HepG2 (cell line): ENCODE measurements at regions not wholly inside any gene's neighbourhood (a gene's known extent, or its start where the extent isn't known, plus 50 kb on each side); places are given as distances from the start of the nearest gene placed in this dataset.

Experiments
- MBD4 ChIP-seq: IDR thresholded peaks from 2 replicates; pipeline ENCODE4 v1.6.1; 2012; ENCODE audit warnings: low read length, inconsistent platforms, borderline replicate concordance
- ONECUT2 ChIP-seq: sonication (generic); formaldehyde crosslinking; IDR thresholded peaks from 2 replicates; pipeline ENCODE4 v1.4.0; 2020; ENCODE audit warnings: missing genetic modification reagents
- ZFP36L1 ChIP-seq: sonication (generic); formaldehyde crosslinking; IDR thresholded peaks from 2 replicates; pipeline ENCODE4 v1.8.0; 2022; ENCODE audit warnings: mild to moderate bottlenecking, missing genetic modification reagents, moderate library complexity
- ZNF12 ChIP-seq: sonication (generic); formaldehyde crosslinking; IDR thresholded peaks from 2 replicates; pipeline ENCODE4 v1.5.0; 2020; ENCODE audit warnings: missing genetic modification reagents
- ZNF543 ChIP-seq: sonication (generic); formaldehyde crosslinking; IDR thresholded peaks from 2 replicates; pipeline ENCODE4 v1.4.0; 2020; ENCODE audit warnings: mild to moderate bottlenecking, missing genetic modification reagents
- TF ChIP-seq, protein P1 (sequence below): sonication (generic); formaldehyde crosslinking; IDR thresholded peaks from 2 replicates; pipeline ENCODE4 v1.4.0; 2020; ENCODE audit warnings: mild to moderate bottlenecking, missing genetic modification reagents
- TF ChIP-seq, protein P2 (sequence below): sonication (generic); formaldehyde crosslinking; IDR thresholded peaks from 2 replicates; pipeline ENCODE4 v1.8.0; 2022; ENCODE audit warnings: mild to moderate bottlenecking, missing genetic modification reagents
- TF ChIP-seq, protein P3 (sequence below): sonication (generic); formaldehyde crosslinking; IDR thresholded peaks from 2 replicates; pipeline ENCODE4 v1.8.0; 2022; ENCODE audit warnings: missing genetic modification reagents, mild to moderate bottlenecking, moderate library complexity, borderline replicate concordance
- TF ChIP-seq, protein P4 (sequence below): IDR thresholded peaks from 2 replicates; pipeline ENCODE4 v1.6.1; 2016; ENCODE audit warnings: low read depth, missing genetic modification reagents, missing compliant biosample characterization
- TF ChIP-seq, protein P5 (sequence below): IDR thresholded peaks from 2 replicates; pipeline ENCODE4 v1.6.1; 2016
- TF ChIP-seq, protein P6 (sequence below), 2 experiments: sonication (generic) in 1 of 2; formaldehyde crosslinking in 1 of 2; IDR thresholded peaks; 2 replicates each; pipeline versions ENCODE4 v1.4.0 to v1.6.1; 2016 to 2020; ENCODE audit warnings: borderline replicate concordance in 1 of 2, low read depth in 1 of 2, mild to moderate bottlenecking in 1 of 2, missing genetic modification reagents in 1 of 2
- TF ChIP-seq, protein P7 (sequence below): IDR thresholded peaks from 2 replicates; pipeline ENCODE4 v1.6.1; 2016; ENCODE audit warnings: low read depth, control low read depth

DNA sequence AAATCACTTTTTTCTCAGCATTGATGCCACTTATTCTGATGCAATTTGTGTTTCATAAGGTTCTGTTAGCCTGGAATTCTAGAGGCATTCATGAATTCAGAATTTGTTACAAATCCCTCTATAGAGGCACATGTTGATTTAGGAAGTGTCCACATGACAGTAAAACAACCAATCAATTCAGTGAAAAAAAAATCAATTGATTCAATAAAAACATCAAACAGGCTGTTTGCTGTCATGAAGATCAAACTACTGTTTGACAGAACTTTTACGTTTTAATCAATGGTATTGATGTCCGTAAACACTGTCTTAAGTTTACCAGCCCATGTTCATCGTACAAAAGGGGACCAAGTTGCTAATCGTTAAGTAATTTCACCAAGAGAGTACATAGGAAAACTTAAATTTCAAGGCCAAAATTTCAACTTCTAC lies 261.5 kb downstream of the FIGN start (continued):
- no peak for TF ChIP-seq ZNF12 (CRISPR knock-in tag)
- TF ChIP-seq, protein P1, sequence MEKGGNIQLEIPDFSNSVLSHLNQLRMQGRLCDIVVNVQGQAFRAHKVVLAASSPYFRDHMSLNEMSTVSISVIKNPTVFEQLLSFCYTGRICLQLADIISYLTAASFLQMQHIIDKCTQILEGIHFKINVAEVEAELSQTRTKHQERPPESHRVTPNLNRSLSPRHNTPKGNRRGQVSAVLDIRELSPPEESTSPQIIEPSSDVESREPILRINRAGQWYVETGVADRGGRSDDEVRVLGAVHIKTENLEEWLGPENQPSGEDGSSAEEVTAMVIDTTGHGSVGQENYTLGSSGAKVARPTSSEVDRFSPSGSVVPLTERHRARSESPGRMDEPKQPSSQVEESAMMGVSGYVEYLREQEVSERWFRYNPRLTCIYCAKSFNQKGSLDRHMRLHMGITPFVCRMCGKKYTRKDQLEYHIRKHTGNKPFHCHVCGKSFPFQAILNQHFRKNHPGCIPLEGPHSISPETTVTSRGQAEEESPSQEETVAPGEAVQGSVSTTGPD (CRISPR knock-in tag) = no peak
- no peak for TF ChIP-seq ZNF543 (CRISPR knock-in tag)
- TF ChIP-seq, protein P2, sequence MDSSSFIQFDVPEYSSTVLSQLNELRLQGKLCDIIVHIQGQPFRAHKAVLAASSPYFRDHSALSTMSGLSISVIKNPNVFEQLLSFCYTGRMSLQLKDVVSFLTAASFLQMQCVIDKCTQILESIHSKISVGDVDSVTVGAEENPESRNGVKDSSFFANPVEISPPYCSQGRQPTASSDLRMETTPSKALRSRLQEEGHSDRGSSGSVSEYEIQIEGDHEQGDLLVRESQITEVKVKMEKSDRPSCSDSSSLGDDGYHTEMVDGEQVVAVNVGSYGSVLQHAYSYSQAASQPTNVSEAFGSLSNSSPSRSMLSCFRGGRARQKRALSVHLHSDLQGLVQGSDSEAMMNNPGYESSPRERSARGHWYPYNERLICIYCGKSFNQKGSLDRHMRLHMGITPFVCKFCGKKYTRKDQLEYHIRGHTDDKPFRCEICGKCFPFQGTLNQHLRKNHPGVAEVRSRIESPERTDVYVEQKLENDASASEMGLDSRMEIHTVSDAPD = no peak
- TF ChIP-seq, protein P3, sequence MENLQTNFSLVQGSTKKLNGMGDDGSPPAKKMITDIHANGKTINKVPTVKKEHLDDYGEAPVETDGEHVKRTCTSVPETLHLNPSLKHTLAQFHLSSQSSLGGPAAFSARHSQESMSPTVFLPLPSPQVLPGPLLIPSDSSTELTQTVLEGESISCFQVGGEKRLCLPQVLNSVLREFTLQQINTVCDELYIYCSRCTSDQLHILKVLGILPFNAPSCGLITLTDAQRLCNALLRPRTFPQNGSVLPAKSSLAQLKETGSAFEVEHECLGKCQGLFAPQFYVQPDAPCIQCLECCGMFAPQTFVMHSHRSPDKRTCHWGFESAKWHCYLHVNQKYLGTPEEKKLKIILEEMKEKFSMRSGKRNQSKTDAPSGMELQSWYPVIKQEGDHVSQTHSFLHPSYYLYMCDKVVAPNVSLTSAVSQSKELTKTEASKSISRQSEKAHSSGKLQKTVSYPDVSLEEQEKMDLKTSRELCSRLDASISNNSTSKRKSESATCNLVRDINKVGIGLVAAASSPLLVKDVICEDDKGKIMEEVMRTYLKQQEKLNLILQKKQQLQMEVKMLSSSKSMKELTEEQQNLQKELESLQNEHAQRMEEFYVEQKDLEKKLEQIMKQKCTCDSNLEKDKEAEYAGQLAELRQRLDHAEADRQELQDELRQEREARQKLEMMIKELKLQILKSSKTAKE (CRISPR knock-in tag) = no peak
- TF ChIP-seq, protein P4, sequence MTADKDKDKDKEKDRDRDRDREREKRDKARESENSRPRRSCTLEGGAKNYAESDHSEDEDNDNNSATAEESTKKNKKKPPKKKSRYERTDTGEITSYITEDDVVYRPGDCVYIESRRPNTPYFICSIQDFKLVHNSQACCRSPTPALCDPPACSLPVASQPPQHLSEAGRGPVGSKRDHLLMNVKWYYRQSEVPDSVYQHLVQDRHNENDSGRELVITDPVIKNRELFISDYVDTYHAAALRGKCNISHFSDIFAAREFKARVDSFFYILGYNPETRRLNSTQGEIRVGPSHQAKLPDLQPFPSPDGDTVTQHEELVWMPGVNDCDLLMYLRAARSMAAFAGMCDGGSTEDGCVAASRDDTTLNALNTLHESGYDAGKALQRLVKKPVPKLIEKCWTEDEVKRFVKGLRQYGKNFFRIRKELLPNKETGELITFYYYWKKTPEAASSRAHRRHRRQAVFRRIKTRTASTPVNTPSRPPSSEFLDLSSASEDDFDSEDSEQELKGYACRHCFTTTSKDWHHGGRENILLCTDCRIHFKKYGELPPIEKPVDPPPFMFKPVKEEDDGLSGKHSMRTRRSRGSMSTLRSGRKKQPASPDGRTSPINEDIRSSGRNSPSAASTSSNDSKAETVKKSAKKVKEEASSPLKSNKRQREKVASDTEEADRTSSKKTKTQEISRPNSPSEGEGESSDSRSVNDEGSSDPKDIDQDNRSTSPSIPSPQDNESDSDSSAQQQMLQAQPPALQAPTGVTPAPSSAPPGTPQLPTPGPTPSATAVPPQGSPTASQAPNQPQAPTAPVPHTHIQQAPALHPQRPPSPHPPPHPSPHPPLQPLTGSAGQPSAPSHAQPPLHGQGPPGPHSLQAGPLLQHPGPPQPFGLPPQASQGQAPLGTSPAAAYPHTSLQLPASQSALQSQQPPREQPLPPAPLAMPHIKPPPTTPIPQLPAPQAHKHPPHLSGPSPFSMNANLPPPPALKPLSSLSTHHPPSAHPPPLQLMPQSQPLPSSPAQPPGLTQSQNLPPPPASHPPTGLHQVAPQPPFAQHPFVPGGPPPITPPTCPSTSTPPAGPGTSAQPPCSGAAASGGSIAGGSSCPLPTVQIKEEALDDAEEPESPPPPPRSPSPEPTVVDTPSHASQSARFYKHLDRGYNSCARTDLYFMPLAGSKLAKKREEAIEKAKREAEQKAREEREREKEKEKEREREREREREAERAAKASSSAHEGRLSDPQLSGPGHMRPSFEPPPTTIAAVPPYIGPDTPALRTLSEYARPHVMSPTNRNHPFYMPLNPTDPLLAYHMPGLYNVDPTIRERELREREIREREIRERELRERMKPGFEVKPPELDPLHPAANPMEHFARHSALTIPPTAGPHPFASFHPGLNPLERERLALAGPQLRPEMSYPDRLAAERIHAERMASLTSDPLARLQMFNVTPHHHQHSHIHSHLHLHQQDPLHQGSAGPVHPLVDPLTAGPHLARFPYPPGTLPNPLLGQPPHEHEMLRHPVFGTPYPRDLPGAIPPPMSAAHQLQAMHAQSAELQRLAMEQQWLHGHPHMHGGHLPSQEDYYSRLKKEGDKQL (CRISPR knock-in tag) = peak; percentile 97
- TF ChIP-seq, protein P5, sequence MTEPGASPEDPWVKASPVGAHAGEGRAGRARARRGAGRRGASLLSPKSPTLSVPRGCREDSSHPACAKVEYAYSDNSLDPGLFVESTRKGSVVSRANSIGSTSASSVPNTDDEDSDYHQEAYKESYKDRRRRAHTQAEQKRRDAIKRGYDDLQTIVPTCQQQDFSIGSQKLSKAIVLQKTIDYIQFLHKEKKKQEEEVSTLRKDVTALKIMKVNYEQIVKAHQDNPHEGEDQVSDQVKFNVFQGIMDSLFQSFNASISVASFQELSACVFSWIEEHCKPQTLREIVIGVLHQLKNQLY (CRISPR knock-in tag) = peak; percentile 82
- TF ChIP-seq ZFP36L1 (CRISPR knock-in tag) = no peak
- TF ChIP-seq, protein P6, sequence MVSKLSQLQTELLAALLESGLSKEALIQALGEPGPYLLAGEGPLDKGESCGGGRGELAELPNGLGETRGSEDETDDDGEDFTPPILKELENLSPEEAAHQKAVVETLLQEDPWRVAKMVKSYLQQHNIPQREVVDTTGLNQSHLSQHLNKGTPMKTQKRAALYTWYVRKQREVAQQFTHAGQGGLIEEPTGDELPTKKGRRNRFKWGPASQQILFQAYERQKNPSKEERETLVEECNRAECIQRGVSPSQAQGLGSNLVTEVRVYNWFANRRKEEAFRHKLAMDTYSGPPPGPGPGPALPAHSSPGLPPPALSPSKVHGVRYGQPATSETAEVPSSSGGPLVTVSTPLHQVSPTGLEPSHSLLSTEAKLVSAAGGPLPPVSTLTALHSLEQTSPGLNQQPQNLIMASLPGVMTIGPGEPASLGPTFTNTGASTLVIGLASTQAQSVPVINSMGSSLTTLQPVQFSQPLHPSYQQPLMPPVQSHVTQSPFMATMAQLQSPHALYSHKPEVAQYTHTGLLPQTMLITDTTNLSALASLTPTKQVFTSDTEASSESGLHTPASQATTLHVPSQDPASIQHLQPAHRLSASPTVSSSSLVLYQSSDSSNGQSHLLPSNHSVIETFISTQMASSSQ (IDR thresholded peaks at IDR 0.05; ENCODE audit: low read depth) = peak; percentile 66; the same call in 1 of the 2 replicates
- TF ChIP-seq, protein P6 (CRISPR knock-in tag; IDR thresholded peaks at IDR 0.05; ENCODE audit: borderline replicate concordance) = no peak
- TF ChIP-seq, protein P7, sequence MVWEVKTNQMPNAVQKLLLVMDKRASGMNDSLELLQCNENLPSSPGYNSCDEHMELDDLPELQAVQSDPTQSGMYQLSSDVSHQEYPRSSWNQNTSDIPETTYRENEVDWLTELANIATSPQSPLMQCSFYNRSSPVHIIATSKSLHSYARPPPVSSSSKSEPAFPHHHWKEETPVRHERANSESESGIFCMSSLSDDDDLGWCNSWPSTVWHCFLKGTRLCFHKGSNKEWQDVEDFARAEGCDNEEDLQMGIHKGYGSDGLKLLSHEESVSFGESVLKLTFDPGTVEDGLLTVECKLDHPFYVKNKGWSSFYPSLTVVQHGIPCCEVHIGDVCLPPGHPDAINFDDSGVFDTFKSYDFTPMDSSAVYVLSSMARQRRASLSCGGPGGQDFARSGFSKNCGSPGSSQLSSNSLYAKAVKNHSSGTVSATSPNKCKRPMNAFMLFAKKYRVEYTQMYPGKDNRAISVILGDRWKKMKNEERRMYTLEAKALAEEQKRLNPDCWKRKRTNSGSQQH (CRISPR knock-in tag) = no peak
- peak; percentile 97; the same call in 1 of the 2 replicates for TF ChIP-seq MBD4
- peak; percentile 96 for TF ChIP-seq ONECUT2 (CRISPR knock-in tag)
